Parathyroid adenoma (tissue), 2 donors: ENCODE measurements at regions not wholly inside any gene's neighbourhood (a gene's known extent, or its start where the extent isn't known, plus 50 kb on each side); places are given as distances from the start of the nearest gene placed in this dataset.

Experiments used
- H2AFZ ChIP-seq: fragments of 300-600 bp; sonication (generic); one replicate; pipeline ENCODE4 v1.7.0; 2017; ENCODE audit warnings: antibody characterized with exemption, mild to moderate bottlenecking
- H3K27ac ChIP-seq: fragments of 300-600 bp; sonication (generic); one replicate; pipeline ENCODE4 v1.7.0; 2017
- H3K27me3 ChIP-seq: fragments of 300-600 bp; sonication (generic); one replicate; pipeline ENCODE4 v1.7.0; 2017; ENCODE audit warnings: low read length; ENCODE audit not compliant: control insufficient read depth, insufficient read depth
- H3K36me3 ChIP-seq: fragments of 300-600 bp; sonication (generic); one replicate; pipeline ENCODE4 v1.7.0; 2017; ENCODE audit warnings: low read length; ENCODE audit not compliant: control insufficient read depth, insufficient read depth
- H3K4me1 ChIP-seq: fragments of 300-600 bp; sonication (generic); one replicate; pipeline ENCODE4 v1.7.0; 2017; ENCODE audit warnings: control low read depth
- H3K4me2 ChIP-seq: fragments of 300-600 bp; sonication (generic); one replicate; pipeline ENCODE4 v1.7.0; 2017; ENCODE audit warnings: low read length
- H3K4me3 ChIP-seq: fragments of 300-600 bp; sonication (generic); one replicate; pipeline ENCODE4 v1.7.0; 2017; ENCODE audit warnings: low read depth, low read length
- H3K79me2 ChIP-seq: fragments of 300-600 bp; sonication (generic); one replicate; pipeline ENCODE4 v1.7.0; 2017; ENCODE audit warnings: control low read depth
- H3K9ac ChIP-seq: fragments of 300-600 bp; sonication (generic); one replicate; pipeline ENCODE4 v1.7.0; 2017; ENCODE audit warnings: mild to moderate bottlenecking
- H3K9me3 ChIP-seq: fragments of 300-600 bp; sonication (generic); one replicate; pipeline ENCODE4 v1.7.0; 2017; ENCODE audit warnings: low read length; ENCODE audit not compliant: control insufficient read depth
- TF ChIP-seq, protein P1 (sequence below): fragments of 300-600 bp; sonication (generic); IDR thresholded peaks from one replicate; pipeline ENCODE4 v1.7.0; 2017; ENCODE audit warnings: antibody characterized with exemption, mild to moderate bottlenecking
- donor health status: primary hyperparathyroidism.

DNA sequence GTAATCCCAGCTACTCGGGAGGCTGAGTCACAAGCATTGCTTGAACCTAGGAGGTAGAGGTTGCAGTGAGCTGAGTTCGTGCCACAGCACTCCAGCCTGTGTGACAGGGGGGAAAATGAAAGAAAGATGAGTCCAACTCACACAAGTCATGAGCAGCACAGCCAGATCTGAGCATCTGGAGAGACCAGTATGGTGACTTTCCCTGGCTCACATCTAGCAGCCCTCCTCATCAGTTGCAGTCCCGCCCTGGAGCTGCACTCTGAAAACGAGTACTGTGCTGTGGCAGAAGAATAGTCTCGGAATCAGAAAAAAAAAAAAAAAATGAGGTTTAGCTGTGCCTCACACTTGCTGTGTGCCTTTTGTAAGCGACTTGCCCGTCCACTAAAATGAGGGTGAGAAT is 74.4 kb upstream of the TRIB2 start:
- TF ChIP-seq, protein P1, sequence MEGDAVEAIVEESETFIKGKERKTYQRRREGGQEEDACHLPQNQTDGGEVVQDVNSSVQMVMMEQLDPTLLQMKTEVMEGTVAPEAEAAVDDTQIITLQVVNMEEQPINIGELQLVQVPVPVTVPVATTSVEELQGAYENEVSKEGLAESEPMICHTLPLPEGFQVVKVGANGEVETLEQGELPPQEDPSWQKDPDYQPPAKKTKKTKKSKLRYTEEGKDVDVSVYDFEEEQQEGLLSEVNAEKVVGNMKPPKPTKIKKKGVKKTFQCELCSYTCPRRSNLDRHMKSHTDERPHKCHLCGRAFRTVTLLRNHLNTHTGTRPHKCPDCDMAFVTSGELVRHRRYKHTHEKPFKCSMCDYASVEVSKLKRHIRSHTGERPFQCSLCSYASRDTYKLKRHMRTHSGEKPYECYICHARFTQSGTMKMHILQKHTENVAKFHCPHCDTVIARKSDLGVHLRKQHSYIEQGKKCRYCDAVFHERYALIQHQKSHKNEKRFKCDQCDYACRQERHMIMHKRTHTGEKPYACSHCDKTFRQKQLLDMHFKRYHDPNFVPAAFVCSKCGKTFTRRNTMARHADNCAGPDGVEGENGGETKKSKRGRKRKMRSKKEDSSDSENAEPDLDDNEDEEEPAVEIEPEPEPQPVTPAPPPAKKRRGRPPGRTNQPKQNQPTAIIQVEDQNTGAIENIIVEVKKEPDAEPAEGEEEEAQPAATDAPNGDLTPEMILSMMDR = no peak
- H3K27me3 ChIP-seq = no peaks in the 10 kb centered on the region

GRCh38 chr2:12642859-12643258 is 73.9 kb upstream of the TRIB2 start:
- no peak overlapping the region for H3K27ac ChIP-seq
- no peaks in the 10 kb centered on the region for H3K4me1 ChIP-seq
- no peak overlapping the region for H3K4me2 ChIP-seq
- H2AFZ ChIP-seq = no peak overlapping the region
- TF ChIP-seq, protein P1 = no peak
- no peaks in the 10 kb centered on the region for H3K36me3 ChIP-seq
- H3K9me3 ChIP-seq = no peaks in the 10 kb centered on the region
- H3K79me2 ChIP-seq = no peaks in the 10 kb centered on the region
- no peak overlapping the region for H3K9ac ChIP-seq
- no peak overlapping the region for H3K4me3 ChIP-seq
- H3K27me3 ChIP-seq = no peaks in the 10 kb centered on the region

More for the DNA sequence above, 74.4 kb upstream of the TRIB2 start:
- Histone ChIP-seq H3K36me3 (no peaks in the 10 kb centered on the region), H3K27ac (no peak overlapping the region), H3K9me3 (no peaks in the 10 kb centered on the region), H3K4me2 (no peak overlapping the region), H2AFZ (no peak overlapping the region), H3K4me1 (no peaks in the 10 kb centered on the region), H3K79me2 (no peaks in the 10 kb centered on the region), H3K4me3 (no peak overlapping the region), H3K9ac (no peak overlapping the region)

GRCh38 chr2:12649602-12650400 is 66.9 kb upstream of the TRIB2 start:
- H3K27me3 ChIP-seq = no peaks in the 10 kb centered on the region
- H3K4me2 ChIP-seq = no peak overlapping the region
- H3K36me3 ChIP-seq = no peaks in the 10 kb centered on the region
- no peak overlapping the region for H3K4me3 ChIP-seq
- no peak overlapping the region for H3K27ac ChIP-seq
- H3K9ac ChIP-seq = no peak overlapping the region
- H2AFZ ChIP-seq = no peak overlapping the region
- H3K79me2 ChIP-seq = no peaks in the 10 kb centered on the region
- TF ChIP-seq, protein P1 = no peak
- no peaks in the 10 kb centered on the region for H3K4me1 ChIP-seq
- no peaks in the 10 kb centered on the region for H3K9me3 ChIP-seq

DNA sequence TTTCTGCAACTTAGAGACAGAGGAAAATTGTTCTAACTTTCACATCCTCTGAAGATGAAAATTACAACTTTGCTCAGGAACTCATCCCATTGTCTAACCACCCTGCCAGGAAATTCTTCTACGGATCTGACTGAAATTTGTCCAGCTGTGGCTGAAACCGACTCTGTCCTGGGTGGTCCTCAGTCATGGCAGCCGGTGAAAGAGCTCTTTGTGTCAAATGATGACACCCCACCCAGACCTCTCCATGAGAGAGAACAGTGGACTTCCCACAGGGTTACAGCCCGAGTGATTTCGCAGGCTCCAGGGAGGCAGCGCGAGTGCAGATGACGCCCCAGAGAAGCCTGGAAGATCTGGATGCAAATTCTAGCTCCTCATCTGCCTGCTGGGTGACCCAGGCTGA is 65.1 kb upstream of the TRIB2 start:
- H3K4me2 ChIP-seq = no peak overlapping the region
- no peak overlapping the region for H3K9ac ChIP-seq
- H3K4me1 ChIP-seq = no peaks in the 10 kb centered on the region
- no peaks in the 10 kb centered on the region for H3K9me3 ChIP-seq
- no peak overlapping the region for H3K4me3 ChIP-seq
- no peak overlapping the region for H3K27ac ChIP-seq
- no peak overlapping the region for H2AFZ ChIP-seq
- TF ChIP-seq, protein P1 = no peak
- no peaks in the 10 kb centered on the region for H3K27me3 ChIP-seq
- no peaks in the 10 kb centered on the region for H3K36me3 ChIP-seq
- no peaks in the 10 kb centered on the region for H3K79me2 ChIP-seq

- H3K9me3 ChIP-seq = no peaks in the 10 kb centered on the region
These were observed 64.0 kb upstream of the TRIB2 start for GRCh38 chr2:12652723-12653122.

More at GRCh38 chr2:12652723-12653122, 64.0 kb upstream of the TRIB2 start:
- TF ChIP-seq, protein P1 = no peak
- H3K27ac ChIP-seq = no peak overlapping the region
- H3K79me2 ChIP-seq = no peaks in the 10 kb centered on the region
- no peak overlapping the region for H2AFZ ChIP-seq
- no peaks in the 10 kb centered on the region for H3K4me1 ChIP-seq
- no peak overlapping the region for H3K4me3 ChIP-seq
- no peaks in the 10 kb centered on the region for H3K27me3 ChIP-seq
- H3K4me2 ChIP-seq = no peak overlapping the region
- H3K9ac ChIP-seq = no peak overlapping the region
- H3K36me3 ChIP-seq = no peaks in the 10 kb centered on the region
